ENCODE measurements at regions not wholly inside any gene's neighbourhood (a gene's known extent, or its start where the extent isn't known, plus 50 kb on each side); places are given as distances from the start of the nearest gene placed in this dataset.

GRCh38 chr3:13173186-13173585, 100.0 kb upstream of the IQSEC1 start:
- DNase-seq (ENCODE audit: low spot score): no peak

- no peak for DNase-seq (ENCODE audit: low spot score)
Measured at GRCh38 chr3:13172644-13173013, 99.4 kb upstream of the IQSEC1 start.

DNA sequence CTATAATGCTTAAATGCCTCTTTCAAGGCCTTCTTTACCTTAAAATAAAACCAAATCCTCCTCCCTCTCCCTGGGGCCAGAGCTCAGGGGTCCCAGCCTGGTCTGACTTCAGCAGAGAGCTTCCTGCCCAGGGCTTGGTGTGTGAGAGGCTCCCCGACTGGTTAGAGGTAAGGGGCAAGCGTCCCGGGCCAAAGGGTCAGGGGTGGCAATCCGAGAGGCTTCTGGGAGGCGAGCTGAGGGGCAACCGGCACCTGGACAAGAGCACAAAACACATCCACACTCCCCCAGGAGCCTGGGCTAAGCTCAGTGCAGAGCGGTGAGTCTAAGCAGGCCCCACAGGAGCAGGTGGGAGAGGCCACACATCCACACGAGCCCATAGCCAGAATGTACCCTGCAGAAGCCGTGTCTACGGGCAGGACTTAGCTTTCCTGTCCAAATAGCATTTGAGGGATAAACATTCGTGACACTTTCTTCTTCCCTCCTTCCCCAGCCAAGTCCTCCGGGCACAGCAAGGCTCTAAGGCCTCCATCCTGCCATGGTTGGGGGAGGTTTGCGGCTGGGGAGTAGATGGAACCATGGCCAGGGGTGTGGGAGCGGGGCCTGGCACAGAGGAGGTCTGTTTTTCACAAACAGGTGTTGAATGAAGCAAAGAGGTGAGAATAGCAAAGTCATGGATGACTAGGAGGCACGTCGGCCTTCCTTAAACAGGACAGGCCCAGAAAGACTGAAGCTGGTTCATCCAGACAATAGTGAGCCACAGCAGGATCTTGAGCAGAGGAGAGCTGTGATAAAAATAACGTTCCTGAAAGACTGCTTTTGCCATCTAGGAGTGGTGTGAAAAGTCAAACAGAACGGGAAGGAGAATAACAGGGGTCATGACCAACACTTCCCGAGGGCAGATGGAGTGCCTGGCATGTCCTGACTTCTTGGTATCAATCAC, 98.7 kb upstream of the IQSEC1 start:
- DNase-seq (ENCODE audit: low spot score): no peak

DNA sequence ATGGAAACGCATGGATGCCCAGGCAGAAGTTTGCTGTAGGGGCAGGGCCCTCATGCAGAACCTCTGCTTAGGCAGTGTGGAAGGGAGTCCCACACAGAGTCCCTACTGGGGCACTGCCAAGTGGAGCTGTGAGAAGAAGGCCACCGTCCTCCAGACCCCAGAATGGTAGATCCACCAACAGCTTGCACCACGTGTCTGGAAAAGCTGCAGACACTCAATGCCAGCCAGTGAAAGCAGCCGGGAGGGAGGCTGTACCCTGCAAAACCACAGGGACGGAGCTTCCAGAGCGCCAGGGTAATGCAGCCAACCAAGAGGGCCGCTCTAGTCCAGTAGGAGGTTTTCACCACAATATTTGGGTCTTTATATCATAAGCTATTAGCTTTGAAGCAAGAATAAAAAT, 97.1 kb upstream of the IQSEC1 start:
- no peak for DNase-seq (ENCODE audit: low spot score)

DNA sequence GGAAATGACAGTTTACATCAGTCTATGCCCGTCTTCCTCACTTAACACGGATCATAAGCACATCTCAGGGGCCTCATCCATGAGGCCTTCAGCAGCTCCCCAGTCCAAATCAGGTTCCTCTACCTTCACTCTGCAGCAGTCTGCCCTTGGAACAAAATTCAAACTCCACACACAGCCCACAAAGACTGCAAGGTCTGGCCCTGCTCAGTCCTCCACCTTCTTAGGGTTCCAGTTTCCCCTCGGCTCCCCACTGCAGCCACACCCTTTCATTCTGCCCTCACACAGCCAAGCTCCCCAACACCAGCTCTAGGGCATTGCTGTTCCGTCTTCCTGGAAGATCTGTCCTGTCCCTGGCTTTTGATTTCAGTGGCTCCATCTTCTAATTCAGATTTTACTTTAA, 95.2 kb upstream of the IQSEC1 start:
- no peak for DNase-seq (ENCODE audit: low spot score)

DNA sequence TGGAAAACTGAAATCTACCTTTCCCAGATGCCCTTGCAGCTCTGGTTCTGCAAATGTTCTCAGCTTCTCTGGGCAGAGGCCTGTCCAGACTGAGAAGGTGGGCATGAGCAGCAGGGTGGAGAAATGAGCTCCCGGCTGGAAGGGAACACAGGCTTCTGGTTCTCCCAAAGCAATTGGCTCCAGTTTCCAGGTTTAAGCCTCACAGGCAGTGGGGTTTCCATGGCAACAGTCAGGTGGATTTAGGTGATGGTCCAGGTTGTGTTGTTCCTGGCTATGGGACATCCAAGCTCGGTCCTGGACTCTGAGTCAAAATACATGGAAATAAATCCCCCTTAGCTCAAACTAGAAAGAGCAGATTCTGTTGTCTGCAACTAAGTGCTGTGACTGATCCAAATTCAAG, 94.6 kb upstream of the IQSEC1 start:
- DNase-seq (ENCODE audit: low spot score): no peak

GRCh38 chr3:13167064-13167743, 94.0 kb upstream of the IQSEC1 start:
- DNase-seq (ENCODE audit: low spot score): no peak

DNA sequence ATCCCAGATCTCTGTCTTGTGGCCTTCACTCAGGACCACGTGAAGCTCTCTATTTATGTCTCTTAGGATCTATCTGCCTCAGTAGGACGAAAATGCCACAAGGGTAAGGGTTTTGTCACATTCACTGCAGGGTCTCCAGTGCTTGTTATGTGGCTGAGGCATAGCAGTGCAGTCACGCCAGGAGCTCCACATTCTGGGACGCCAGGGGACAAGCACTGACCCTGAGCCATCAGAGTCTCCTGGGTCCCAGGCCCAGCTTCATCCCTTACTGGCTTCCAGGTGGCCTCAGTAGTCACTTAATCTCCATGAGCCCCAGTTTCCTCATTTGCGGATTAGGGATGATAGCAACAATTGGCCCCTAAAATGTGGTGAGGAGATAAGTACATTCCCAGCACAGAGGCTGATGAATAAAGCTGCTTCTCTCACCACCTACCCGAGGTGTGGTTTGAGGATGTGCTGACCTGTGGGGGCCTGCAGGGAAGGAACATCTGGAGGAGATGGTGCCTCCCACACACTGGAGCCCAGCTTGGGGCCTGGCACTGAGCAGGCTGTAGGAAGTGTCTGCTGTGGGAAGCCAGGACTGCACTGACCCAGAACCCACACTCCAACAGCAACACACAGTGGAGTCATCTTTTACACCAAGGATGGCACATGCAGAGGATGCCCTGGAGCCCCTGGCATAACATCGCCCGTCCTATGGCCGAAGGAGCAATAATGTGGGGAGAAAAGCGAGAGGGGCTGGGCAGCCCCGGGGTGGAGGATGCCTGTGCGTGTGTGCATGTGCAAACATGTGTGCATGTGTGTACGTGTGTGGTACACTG, 93.2 kb upstream of the IQSEC1 start:
- DNase-seq (ENCODE audit: low spot score): no peak

DNA sequence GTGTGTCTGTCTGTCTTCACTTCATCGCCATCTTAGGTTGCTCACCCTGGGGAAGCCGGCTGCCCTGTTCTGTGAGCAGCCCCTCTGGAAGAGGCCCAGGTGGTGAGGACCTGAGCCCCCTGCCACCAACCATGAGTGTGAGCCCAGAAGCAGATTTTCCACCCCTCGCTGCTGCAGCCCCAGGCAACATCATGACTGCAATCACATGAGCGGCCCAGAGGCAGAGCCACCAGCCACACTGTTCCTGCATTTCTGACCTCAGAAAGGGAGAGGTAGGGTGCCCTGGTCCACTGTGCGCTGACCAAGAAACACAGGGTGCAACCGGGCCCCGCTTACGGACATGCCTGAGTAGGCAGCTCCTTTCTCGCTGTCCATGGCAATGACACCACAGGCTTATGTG, 92.3 kb upstream of the IQSEC1 start:
- DNase-seq (ENCODE audit: low spot score): no peak

DNA sequence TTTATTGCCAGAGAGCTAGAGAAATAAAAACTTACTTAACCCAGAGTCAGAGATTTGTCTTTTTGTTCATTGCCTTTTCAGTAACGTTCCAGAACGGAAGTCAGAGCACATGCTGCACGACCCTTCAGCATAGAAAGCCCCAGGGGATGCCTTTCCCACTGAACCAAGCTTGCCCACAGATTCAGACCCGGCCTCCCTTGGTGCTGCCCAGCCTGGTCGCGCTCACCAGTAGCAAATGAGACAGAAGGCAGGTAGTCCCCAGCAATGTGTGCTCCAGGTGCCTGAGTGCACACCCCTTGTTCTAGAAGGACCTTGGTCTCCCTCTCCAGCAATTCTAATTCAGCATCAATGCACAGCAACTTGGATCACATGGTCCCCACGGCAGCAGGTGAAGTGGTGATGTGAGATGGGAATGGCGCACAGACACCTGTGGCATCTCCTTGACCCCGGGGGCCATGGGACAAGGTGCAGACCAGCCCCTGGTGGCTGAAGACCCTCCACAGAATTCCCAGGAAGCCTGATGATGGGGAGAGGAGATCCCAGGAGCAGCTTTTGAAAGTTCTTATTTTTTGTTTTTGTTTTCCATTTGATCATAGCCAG, 91.8 kb upstream of the IQSEC1 start:
- DNase-seq (ENCODE audit: low spot score): no peak

DNA sequence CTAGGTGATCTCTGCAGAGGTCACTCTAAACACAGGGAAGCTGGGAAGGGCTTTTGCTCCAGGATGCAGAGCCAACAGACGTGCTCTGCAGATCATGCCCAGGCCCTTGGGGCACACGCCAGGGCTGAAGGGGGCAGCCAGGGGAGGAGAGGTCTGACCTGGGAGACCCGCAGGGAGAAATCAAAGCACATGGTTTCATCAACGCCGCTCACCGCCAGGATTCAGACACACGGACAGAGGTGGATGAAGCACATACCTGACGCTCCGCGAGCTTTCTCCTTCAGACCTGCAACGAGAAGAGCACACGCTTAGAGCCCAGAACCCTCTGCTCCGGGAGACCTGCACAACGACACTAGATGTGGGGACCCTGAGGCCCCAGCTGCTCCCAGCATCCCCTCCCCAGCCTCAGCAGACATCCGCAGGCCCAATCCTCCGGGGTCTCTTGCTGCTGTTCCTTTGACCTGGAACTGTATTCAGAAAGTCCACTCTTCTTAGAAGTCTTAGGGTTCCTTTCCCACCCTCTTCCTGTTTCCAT, 90.7 kb upstream of the IQSEC1 start:
- no peak for DNase-seq (ENCODE audit: low spot score)

DNA sequence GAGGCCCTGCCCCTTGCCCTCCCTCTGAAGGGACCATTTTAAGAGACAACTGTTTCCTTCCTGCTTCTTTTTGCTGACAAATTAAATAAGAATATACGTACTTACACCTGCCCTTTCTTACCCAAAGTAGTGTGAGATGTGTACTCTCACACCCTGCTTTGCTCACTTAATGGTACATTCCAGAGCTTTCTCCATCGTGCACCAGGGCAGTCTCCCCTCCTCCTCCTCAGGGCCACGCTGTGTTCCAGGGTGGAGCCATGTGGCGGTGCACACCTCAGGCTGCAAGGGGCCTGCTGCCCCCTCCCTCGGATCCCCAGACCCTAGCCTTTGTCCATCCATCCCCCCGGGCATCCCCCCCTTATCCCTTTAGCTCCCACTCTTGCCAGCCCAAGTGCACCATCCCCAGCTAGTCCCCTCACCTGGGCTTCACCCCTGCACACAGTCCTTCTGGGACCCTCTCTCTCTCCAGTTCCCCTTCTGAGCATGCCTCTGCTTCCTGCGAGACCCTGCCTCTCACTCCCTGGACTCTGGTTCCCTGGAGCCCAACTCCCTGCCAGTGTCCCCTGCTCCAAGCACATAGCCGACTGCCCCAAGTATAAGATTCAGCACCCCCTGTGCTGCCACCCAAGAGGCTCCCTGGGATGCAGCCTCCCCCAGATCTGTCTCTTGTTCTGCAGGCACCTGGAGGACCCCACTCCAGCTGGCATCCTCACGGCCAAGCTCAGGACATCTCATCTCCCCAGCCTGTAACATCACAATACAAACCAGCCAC, 89.5 kb upstream of the IQSEC1 start:
- DNase-seq (ENCODE audit: low spot score): no peak

GRCh38 chr3:13161771-13162535, 88.7 kb upstream of the IQSEC1 start:
- no peak for DNase-seq (ENCODE audit: low spot score)

DNA sequence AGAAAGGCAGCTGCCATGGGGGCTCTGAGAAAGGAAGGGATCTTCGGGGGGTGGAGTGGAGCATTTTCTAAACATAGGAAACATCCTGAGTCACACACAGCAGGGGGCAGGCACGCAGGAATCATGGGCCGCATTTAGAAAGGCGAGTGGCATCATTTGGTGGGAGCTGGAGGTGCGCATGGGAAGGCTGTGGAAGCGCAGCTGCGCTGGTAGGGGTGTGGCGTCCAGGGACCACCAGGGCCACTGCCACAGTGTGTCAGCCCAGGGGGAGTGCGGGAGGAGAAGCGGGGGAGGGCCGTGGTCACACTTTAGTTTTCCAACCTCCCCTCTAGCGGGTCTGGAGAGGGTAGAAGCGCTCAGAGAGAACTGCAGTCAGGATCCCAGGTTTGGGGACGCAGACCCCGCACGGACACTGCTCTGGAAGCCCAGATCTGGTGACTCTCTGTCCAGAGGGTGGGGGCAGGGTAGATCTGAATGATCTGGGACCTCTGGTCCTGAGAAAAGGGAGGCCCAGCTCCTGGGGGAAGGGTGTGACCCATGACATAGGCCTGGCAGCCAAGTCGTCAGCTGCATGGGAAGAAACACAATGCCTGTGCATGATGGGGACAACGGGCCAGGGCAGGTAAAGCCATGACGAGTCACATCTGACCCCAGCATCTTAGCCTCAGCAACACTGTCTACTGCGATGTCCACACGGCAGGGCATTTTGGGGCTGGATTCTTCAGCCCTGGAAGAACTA, 88.0 kb upstream of the IQSEC1 start:
- DNase-seq (ENCODE audit: low spot score): no peak

DNA sequence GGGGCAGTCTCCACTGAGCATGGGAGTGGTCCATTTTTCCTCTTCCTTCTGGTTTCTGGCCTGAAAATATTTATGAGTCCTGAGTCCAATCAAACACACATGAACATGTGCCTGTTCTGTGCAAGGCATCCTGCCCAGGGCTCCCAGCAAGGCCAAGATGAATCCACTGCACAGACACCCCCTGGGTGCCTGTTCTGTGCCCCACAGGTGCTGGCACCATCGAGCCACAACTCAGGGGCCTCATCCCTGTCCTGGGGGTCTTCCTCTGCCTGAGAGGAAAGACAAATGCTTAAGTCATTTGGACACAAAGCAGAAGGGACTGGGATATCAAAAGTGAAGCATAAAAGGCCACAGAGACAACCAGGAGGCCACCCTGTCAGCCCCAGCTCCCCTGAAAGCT, 87.4 kb upstream of the IQSEC1 start:
- no peak for DNase-seq (ENCODE audit: low spot score)

DNA sequence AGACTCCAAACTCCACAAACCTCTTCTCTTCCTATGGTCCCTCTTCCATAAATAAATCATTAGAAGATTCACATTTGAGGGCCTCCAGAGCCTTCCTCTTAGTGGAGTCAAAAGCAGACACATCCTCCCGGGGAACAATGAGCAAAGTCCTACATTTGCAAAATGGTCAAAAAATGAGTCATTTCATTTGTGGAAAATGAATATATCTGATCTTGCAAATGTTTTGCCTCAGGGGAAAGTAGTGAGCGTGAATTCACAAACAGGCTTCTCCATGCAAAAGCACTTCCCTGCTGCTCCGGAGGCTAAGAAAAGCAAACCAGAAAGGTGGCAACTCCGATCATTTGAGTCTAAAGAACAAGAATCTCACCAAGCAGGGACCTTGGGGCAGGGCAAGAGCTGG, 86.7 kb upstream of the IQSEC1 start:
- no peak for DNase-seq (ENCODE audit: low spot score)

DNA sequence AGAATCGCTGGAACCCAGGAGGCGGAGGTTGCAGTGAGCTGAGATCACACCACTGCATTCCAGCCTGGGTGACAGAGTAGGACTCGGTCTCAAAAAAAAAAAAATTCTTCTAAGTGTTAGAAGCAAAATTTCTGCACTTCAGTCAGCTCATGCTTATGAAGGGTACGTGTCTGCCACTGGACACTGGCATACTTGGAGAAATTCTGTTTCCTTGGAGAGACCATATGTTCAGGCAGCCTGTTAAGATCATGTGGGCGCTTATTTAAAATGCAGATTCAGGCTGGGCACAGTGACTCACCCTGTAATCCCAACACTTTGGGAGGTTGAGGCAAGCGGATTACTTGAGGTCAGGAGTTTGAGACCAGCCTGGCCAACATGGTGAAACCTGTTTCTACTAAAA, 85.6 kb upstream of the IQSEC1 start:
- no peak for DNase-seq (ENCODE audit: low spot score)

DNA sequence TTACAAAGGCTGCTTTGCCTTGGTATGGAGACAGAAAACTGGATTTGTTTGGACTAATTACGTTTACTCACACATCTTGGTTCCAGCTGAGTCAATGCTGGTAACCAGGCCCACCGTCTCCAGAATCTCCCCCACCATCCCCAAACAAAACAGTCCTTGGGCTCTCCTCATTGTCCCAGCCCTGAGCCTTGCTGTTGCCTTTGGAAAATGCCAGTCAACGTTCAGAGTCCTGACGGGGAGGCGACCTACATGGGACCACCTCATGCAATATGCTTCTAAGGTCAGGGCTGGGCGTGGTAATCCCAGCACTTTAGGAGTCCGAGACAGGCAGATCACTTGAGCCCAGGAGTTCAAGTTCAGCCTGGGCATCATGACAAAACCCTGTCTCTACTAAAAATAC, 85.2 kb upstream of the IQSEC1 start:
- no peak for DNase-seq (ENCODE audit: low spot score)

DNA sequence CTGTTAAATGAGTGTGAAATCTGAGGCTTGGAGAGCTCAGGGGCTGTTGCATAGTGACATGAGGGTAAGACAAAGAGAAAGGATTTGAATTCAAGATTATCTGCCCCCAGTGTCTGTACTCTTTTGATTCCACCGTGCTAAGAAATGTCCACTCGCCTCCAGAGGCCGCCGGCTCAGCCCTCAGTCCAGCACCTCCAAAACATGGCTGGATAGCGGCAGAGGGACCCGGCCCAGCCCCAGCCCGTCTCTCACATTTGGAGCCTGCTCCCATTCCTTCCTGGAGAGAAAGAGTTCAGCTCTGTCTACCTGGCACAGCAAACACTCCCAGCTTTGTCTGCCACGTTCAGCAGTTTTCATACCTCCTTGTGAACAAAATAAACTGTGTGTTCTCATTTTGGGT, 84.8 kb upstream of the IQSEC1 start:
- no peak for DNase-seq (ENCODE audit: low spot score)

All from LoVo (cell line).